ENCODE measurements at regions not wholly inside any gene's neighbourhood (a gene's known extent, or its start where the extent isn't known, plus 50 kb on each side); places are given as distances from the start of the nearest gene placed in this dataset.

DNA sequence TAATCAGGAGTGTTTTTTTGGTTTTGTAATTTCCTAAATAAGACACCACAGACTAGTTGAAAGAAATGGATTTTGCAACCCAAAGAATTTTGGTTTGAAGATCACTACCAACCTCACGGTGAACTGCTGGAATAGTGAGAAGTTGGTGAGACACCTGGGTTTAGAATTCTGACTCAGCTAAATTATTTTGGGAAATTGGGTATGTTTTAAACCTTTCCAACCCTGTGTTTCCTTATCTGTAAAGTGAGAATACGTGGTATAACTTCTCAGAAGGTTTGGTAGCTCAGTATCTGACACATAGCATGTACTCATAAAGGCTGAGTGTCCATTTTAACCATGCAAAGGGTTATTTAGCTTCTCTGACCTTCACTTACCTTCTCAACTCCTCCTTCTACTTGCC is 261.9 kb downstream of the FOXA2 start:
- TF ChIP-seq POU2F2 (IDR thresholded peaks at IDR 0.05; ENCODE audit: low read depth, low read length) (no peak), POLR2AphosphoS5 (IDR thresholded peaks at IDR 0.05; ENCODE audit: low read depth, low read length) (no peak), SPI1 (IDR thresholded peaks at IDR 0.05; ENCODE audit: low read depth, low read length) (no peak), TAF1 (IDR thresholded peaks at IDR 0.05; ENCODE audit: low read depth, low read length) (no peak)
